OCI-LY3 (cell line): ENCODE measurements at regions not wholly inside any gene's neighbourhood (a gene's known extent, or its start where the extent isn't known, plus 50 kb on each side); places are given as distances from the start of the nearest gene placed in this dataset.

Experiments
- CTCF ChIP-seq: fragments of 200-600, 300-600 bp; sonication (generic); IDR thresholded peaks from 2 replicates; pipeline ENCODE4 v1.5.1; 2014; ENCODE audit warnings: antibody characterized with exemption, low read length, low read depth
- EZH2phosphoT487 ChIP-seq: fragments of 200-600 bp; shearing (Covaris generic); IDR thresholded peaks from 2 replicates; pipeline ENCODE4 v1.6.1; 2018; ENCODE audit warnings: antibody characterized with exemption, mixed run types, low read depth

DNA sequence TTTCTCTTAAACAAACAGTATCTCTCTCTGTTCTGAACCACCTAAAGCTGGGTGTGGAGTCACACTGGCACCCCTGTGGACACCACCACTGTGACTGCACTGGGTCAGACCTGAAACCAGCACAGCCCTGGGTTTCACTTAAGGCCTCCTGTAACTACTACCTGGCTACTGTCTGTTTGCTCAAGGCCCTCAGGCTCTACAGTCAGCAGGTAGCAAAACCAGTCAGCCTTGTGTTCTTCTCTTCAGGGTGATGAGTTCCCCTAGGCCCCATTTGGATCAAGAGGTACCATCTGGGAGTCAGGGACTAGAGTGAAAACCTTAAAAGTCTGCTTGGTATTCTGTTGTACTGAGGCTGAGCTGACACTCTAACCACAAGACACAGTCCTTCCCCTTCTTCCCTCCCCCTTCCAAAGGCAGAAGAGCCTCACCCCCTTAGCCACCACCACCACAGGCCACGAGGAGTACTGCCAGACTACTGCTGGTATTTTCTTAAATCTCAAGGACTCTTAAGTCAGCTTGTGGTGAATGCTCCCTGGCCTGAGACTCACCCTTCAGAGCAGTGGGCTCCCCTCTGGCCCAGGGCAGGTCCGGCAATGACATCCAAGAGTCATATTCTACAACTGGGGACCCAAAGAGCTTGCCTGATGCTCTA is 153.2 kb upstream of the MON1B start:
- TF ChIP-seq CTCF (no peak), EZH2phosphoT487 (no peak)
